OCI-LY3 (cell line): ENCODE measurements at regions not wholly inside any gene's neighbourhood (a gene's known extent, or its start where the extent isn't known, plus 50 kb on each side); places are given as distances from the start of the nearest gene placed in this dataset.

Experiments
- H2AFZ ChIP-seq: fragments of 200-600, 300-600 bp; shearing (Covaris generic); 2 replicates; pipeline ENCODE4 v1.6.0; 2014; ENCODE audit warnings: antibody characterized with exemption, low read depth, low read length
- H3K27ac ChIP-seq: fragments of 200-600, 300-600 bp; sonication (generic); 2 replicates; pipeline ENCODE4 v1.5.1; 2014; ENCODE audit warnings: mild to moderate bottlenecking, low read length, moderate library complexity, mixed read lengths
- H3K27me3 ChIP-seq: fragments of 200-600, 300-600 bp; sonication (generic); 2 replicates; pipeline ENCODE4 v1.6.1; 2014; ENCODE audit warnings: low read depth, low read length, mixed read lengths
- H3K36me3 ChIP-seq: fragments of 200-600, 300-600 bp; sonication (generic); replicated peaks from 2 replicates; pipeline ENCODE3; 2014; ENCODE audit warnings: low read depth, low read length, mixed read lengths
- H3K4me1 ChIP-seq: fragments of 300-600, 200-600 bp; sonication (generic); 2 replicates; pipeline ENCODE4 v1.6.1; 2014; ENCODE audit warnings: low read length, mixed read lengths
- H3K4me2 ChIP-seq: fragments of 200-600, 300-600 bp; sonication (generic); 2 replicates; pipeline ENCODE4 v1.6.1; 2014; ENCODE audit warnings: low read length, mixed read lengths
- H3K4me3 ChIP-seq: fragments of 300-600, 200-600 bp; sonication (generic); 2 replicates; pipeline ENCODE4 v1.5.1; 2014; ENCODE audit warnings: antibody characterized with exemption, mild to moderate bottlenecking, low read length, moderate library complexity
- H3K79me2 ChIP-seq: fragments of 300-600, 200-600 bp; shearing (Covaris generic); 2 replicates; pipeline ENCODE4 v1.6.1; 2014; ENCODE audit warnings: mild to moderate bottlenecking, low read length, mixed read lengths
- H3K9ac ChIP-seq: fragments of 300-600, 200-600 bp; shearing (Covaris generic); 2 replicates; pipeline ENCODE4 v1.6.0; 2014; ENCODE audit warnings: mild to moderate bottlenecking, low read length, moderate library complexity
- H3K9me3 ChIP-seq: fragments of 200-600, 300-600 bp; shearing (Covaris generic); 2 replicates; pipeline ENCODE4 v1.6.1; 2014; ENCODE audit warnings: low read length, mixed read lengths; ENCODE audit not compliant: insufficient read depth
- H4K20me1 ChIP-seq: fragments of 200-600, 300-600 bp; sonication (generic); 2 replicates; pipeline ENCODE4 v1.6.1; 2016; ENCODE audit warnings: low read length, mixed read lengths; ENCODE audit not compliant: insufficient read depth
- CTCF ChIP-seq: fragments of 200-600, 300-600 bp; sonication (generic); IDR thresholded peaks from 2 replicates; pipeline ENCODE4 v1.5.1; 2014; ENCODE audit warnings: antibody characterized with exemption, low read length, low read depth
- EZH2phosphoT487 ChIP-seq: fragments of 200-600 bp; shearing (Covaris generic); IDR thresholded peaks from 2 replicates; pipeline ENCODE4 v1.6.1; 2018; ENCODE audit warnings: antibody characterized with exemption, mixed run types, low read depth

DNA sequence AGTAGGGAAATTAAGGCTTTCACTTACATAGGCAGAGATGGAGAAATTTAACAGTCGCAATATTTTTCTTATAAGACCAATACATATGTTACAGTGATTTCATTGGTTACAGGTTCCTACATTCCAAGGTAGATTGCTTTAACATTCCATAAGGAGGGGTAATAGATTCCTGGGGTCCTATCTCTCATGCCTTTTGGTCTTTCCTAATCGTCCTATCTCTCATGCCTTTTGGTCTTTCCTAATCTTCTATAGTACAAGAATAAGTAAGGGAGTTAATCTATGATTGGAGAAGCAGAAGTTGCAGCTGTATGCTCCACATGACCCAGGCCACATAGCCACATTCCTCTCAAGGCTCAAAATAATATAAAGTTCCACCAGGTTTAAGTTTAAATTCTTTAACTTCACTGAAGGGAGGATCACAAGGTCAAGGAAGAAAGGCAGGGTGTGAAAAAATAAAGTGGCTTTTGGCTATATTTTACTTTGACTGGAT is 285.0 kb upstream of the BOD1L1 start:
- H2AFZ ChIP-seq, result no peak overlapping the region
- no peak overlapping the region for H3K4me2 ChIP-seq
- H3K27me3 ChIP-seq, result no peaks in the 10 kb centered on the region
- peaks cover 3% of the 10 kb centered on the region for H3K4me1 ChIP-seq
- no peaks in the 10 kb centered on the region for H4K20me1 ChIP-seq
- H3K27ac ChIP-seq, result no peak overlapping the region
- TF ChIP-seq CTCF, result no peak
- no peak for TF ChIP-seq EZH2phosphoT487
- H3K9me3 ChIP-seq, result no peaks in the 10 kb centered on the region
- H3K9ac ChIP-seq, result no peak overlapping the region
- no peak overlapping the region for H3K4me3 ChIP-seq
- no peaks in the 10 kb centered on the region for H3K36me3 ChIP-seq
- no peaks in the 10 kb centered on the region for H3K79me2 ChIP-seq

GRCh38 chr4:13912966-13913365 is 285.4 kb upstream of the BOD1L1 start:
- H3K27me3 ChIP-seq, result no peaks in the 10 kb centered on the region
- H3K79me2 ChIP-seq, result no peaks in the 10 kb centered on the region
- no peaks in the 10 kb centered on the region for H4K20me1 ChIP-seq
- no peaks in the 10 kb centered on the region for H3K4me1 ChIP-seq
- TF ChIP-seq EZH2phosphoT487 (no peak), CTCF (no peak)
- no peaks in the 10 kb centered on the region for H3K36me3 ChIP-seq
- no peak overlapping the region for H3K4me2 ChIP-seq
- no peak overlapping the region for H3K9ac ChIP-seq
- H3K4me3 ChIP-seq, result no peak overlapping the region
- no peak overlapping the region for H2AFZ ChIP-seq
- no peak overlapping the region for H3K27ac ChIP-seq
- H3K9me3 ChIP-seq, result no peaks in the 10 kb centered on the region

GRCh38 chr4:13917015-13917414 is 289.5 kb upstream of the BOD1L1 start:
- H3K4me2 ChIP-seq, result no peak overlapping the region
- no peaks in the 10 kb centered on the region for H3K79me2 ChIP-seq
- H3K9me3 ChIP-seq, result no peaks in the 10 kb centered on the region
- H3K4me1 ChIP-seq, result peaks cover 11% of the 10 kb centered on the region
- no peak overlapping the region for H2AFZ ChIP-seq
- H3K9ac ChIP-seq, result no peak overlapping the region
- H3K27me3 ChIP-seq, result no peaks in the 10 kb centered on the region
- no peaks in the 10 kb centered on the region for H4K20me1 ChIP-seq
- no peak overlapping the region for H3K27ac ChIP-seq
- TF ChIP-seq CTCF (no peak), EZH2phosphoT487 (no peak)
- no peak overlapping the region for H3K4me3 ChIP-seq
- no peaks in the 10 kb centered on the region for H3K36me3 ChIP-seq

- Histone ChIP-seq H3K4me3 (no peak overlapping the region), H3K79me2 (no peaks in the 10 kb centered on the region), H3K4me1 (peaks cover 22% of the 10 kb centered on the region), H3K9ac (no peak overlapping the region), H4K20me1 (no peaks in the 10 kb centered on the region), H3K36me3 (no peaks in the 10 kb centered on the region), H3K27me3 (no peaks in the 10 kb centered on the region), H3K4me2 (no peak overlapping the region), H3K27ac (no peak overlapping the region), H3K9me3 (no peaks in the 10 kb centered on the region), H2AFZ (no peak overlapping the region)
- no peak for TF ChIP-seq EZH2phosphoT487
Measured at GRCh38 chr4:13918110-13918509, 290.6 kb upstream of the BOD1L1 start.

- H3K4me3 ChIP-seq, result no peak overlapping the region
- H3K27me3 ChIP-seq, result no peaks in the 10 kb centered on the region
- H2AFZ ChIP-seq, result no peak overlapping the region
- H3K36me3 ChIP-seq, result no peaks in the 10 kb centered on the region
- no peak overlapping the region for H3K27ac ChIP-seq
- no peaks in the 10 kb centered on the region for H3K9me3 ChIP-seq
- H3K4me1 ChIP-seq, result peaks cover 31% of the 10 kb centered on the region
- no peaks in the 10 kb centered on the region for H3K79me2 ChIP-seq
- TF ChIP-seq EZH2phosphoT487, result no peak
- no peak for TF ChIP-seq CTCF
- no peaks in the 10 kb centered on the region for H4K20me1 ChIP-seq
- H3K9ac ChIP-seq, result no peak overlapping the region
- H3K4me2 ChIP-seq, result no peak overlapping the region
Measured at GRCh38 chr4:13918991-13919441, 291.5 kb upstream of the BOD1L1 start.
